Right ventricle myocardium superior (tissue), 1 donor: ENCODE measurements at regions not wholly inside any gene's neighbourhood (a gene's known extent, or its start where the extent isn't known, plus 50 kb on each side); places are given as distances from the start of the nearest gene placed in this dataset.

Experiments
- ATAC-seq: fragments of 200-7000 bp; cut with Tn5 transposase; one replicate; pipeline ENCODE4 v1.9.1; 2020; ENCODE audit warnings: mild to moderate bottlenecking; ENCODE audit not compliant: poor library complexity
- DNase-seq: peaks from one replicate; pipeline ENCODE4 v3.0.0-alpha.2; 2020
- intact Hi-C: fragments of 100-400 bp; cut with DNase I; formaldehyde crosslinking; loops from one replicate; pipeline ENCODE4 v1.11.2; 2022
- donor health status: DM: no; HTN: yes; CAD: no; lungs with severe emphysema.

DNA sequence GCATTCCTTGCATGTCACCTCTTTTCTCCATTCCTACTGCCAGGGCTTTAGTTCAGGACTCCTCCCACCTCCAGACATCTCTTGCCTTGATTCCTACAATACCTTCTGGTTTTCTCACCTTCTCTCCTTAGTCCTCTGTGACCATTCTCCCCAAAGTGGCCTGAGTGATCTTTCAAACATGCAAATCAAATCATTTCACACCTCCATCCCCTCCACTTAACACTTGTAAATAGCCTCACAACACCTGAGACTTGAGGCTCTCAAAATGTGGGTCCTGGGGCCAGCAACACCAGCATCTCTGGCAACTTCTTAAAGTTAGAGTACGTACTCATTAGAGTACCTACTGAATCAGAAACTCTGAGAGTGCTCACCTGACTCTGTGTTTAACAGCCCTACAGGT, 68.4 kb downstream of the RTL9 start:
- ATAC-seq (no peak), DNase-seq (no peak)
- intact Hi-C loops: no loop called here

DNA sequence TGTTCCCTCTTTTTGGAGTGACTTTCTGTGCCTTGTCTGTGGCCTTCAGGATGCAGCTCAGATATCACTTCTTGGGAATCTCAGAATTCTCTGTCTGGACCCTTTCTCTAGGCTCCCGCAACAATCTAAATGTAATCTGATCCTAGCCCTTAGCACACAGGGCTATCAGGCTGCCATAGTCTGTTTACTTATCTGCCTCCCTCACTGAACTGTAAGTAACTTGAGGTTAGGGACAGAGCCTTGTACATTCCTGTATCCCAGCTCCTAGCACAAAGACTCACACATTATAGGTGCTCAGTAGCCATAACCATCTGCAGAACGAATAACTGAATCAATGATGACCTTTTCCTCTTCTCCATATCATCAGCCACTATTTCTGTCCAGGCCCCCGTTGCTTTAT, 69.5 kb downstream of the RTL9 start:
- no peak for ATAC-seq
- intact Hi-C loops: no loop called here
- DNase-seq: no peak

DNA sequence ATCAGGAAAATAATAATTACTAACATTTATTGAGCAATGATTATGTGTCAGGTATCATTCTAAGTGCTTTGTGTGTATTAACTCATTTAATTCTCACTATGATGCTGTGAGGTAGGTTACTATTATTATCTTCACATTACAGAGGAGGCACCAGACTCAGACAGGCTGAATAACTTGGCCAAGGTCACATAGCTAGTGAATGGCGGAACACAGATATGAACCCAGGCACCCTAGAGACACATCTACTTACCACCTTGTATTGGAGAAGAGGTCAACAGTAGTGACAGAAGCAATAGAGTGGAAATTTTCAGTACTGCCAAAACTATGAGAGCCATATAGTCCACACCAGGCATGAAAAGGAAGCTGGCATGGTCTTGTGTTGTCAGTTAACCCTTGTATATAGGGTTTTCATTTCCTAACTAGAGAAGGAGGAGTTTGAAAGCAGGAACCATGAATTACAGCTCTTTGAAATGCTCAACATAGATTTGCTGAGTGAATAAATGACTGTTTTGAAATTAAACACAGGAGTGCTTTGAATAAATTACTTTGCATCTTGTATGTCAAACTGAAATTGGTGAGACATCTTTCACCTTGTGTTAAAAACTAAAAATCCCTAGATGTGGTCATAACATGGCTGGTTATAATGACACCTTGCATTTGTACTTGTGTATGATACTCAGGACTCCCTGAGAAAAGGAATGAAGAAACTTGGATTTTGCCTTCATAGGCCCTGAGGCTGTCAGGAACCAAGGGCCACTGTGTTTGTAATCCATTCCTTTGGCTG, 71.8 kb downstream of the RTL9 start:
- intact Hi-C loops: no loop called here
- DNase-seq (no peak), ATAC-seq (no peak)

DNA sequence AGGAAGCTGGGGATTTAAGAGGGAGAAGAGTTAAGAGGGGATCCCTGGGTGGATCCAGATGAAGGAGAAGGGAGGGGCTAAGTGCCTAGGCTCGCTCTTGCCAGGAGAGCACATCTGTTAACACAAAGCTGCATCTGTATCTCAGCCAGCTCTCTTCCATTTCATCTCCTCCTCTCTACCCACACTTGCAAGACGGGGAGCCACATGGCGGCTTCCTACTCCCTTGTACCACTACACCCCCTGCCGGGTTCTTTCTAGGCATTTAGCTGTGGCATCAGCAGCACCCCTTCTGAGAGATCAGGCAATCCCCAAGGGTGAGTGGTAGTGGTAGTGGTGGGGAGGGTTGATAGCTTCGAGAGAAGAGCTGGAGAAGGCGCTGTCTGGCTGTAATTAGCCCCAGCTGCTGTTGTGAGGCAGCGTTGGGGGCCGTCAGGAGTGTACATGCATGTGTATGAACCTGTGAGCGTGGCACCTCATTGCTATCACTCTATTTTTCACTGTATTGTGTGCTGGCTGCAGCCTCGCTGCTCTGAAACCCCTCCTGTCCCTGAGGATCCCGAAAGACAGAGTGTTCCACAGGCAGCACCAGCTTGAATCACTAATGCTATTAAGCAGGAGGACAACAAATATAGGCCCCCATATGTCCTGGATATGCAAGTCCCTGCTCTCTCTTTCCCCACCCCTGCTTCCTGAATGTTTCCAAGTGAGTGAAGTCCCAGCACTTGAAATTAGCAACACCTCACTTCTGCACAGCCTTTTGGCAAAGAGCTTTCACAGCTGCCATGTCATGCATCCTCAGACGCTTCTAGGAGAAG, 73.7 kb downstream of the RTL9 start:
- no peak for DNase-seq
- intact Hi-C loops: no loop called here
- ATAC-seq: no peak

DNA sequence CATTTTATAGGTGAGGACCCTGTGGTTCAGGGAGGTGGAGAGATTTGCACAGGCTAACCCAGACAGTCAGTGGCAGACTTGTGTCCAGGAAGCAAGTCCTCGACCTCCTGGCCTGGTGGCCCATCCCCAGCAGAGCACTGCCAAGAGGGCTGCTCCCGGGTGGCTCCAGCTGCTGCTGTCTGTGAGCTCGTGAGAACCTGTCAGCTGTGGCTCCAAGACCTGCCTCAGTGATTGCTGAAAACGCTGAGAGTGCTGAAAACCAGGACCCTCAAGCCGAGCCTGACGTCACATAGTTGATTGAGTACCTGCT, 74.2 kb downstream of the RTL9 start:
- no peak for ATAC-seq

DNA sequence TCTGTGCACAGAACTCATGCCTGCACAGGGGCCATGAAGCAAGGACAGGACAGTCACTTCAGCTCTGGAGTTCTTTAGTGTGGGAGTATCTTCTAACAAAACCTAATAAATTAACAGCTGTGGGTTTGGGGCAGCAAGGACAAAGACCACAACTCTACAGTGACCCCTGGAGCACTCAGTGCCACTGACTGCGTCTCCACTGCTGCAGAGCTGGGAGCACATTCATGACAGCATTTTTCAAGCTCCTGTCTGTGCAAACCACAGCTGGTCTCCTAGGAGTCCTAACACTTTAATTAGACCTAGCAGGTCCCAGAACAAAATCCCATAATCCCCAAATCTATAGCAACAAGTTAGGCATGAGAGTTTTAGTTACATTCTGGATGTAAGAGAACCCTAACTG, 76.5 kb downstream of the RTL9 start:
- no peak for DNase-seq
- intact Hi-C loops: no loop called here
- no peak for ATAC-seq

More for the DNA sequence above, 74.2 kb downstream of the RTL9 start:
- no peak for DNase-seq
- intact Hi-C loops: no loop called here

DNA sequence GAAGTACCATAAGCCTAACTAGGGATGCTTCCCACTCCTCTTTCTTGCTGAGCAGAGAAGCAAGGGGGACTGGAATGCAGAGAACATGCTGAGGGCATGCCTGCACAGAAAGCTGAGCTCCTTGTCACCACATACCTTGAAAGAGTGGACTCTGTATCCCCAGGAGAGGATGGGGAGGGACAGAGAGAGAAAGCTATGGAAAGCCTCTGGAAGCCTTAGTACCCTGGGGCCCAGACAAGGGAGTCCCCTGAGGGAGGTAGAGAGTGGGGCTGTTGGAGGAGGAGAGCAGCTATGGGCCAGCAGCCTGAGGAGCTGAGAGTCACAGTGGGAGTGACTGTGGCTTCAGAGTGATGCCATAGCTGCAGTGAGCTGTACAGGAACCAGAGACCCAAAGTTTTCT, 77.9 kb downstream of the RTL9 start:
- DNase-seq (no peak), ATAC-seq (no peak)
- intact Hi-C loops: no loop called here

DNA sequence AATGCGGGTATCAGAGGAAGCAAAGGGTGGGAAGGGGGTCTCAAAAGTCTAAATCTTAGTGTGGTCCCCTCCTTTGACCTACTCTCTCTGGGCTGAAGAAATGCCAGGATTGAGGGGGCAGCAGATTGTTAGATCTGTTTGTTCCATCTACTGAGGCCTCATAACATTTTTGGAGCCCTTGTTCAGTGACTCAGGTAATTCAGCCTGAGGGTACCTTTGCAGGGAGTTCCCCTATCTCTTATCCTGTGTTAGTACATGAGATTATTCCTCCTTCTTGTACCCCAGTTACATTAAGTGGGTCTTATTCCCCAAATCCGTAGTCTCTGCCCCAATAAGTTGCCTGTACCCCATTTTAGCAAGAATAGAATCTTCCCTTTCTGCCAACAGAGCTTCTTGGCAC, 79.0 kb downstream of the RTL9 start:
- ATAC-seq: no peak
- DNase-seq: no peak
- intact Hi-C loops: no loop called here

DNA sequence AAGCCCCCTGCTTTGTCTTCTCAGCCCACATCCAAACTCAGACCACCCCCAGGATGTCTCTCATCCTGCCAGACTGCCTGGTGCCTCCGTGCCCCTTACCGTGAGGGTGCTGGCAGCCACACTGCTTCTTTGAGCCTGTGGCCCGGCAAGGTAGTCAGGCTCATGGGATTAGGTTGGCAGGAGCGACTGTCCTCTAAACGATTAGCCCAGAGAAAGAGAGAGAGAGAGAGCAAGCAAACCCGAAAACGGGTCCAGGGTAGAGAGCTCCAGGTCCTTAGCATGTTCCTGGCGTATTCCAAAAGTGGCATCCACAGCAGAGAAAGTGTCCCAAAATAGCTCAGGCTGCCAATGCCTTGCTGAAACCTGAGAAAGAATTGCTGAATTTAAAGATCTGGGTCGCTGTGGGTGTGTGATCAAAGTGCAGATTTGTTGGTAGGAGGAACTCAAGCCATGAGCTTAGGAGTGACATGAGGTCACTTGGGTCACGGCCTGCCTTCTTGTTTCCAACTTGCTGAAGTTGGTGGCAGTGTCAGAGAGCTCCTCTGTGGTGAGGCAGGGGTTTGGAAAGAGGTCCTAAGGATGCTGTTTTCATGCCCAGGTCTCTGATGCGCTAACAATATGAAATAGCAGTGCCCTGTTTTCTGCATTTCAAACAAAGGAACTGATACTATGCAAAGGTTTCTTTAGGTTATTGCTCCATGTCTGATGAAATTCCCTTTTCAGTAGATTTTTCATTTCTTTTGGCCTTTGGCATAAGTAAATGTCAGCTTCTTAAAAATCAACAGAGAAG, 81.6 kb downstream of the RTL9 start:
- intact Hi-C loops: no loop called here
- ATAC-seq (no peak), DNase-seq (no peak)

DNA sequence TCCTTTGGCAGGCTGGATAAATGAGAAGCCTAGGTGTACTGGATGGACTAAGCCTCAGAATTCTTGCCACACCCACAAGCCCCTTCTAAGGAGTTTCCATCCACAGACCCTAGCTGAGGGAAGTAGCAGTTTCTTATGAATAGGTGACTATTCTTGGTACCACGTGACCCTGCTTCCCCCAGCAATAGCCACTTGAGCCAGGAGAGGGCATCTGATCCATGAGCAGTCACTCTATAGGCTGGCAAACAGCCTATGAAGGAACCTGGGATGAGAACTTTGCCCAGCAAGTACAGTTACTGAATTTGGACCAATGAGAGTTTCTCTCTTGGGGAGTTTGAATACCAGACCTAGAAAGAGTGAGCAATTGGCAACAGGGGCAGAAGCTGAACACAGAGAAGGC, 84.0 kb downstream of the RTL9 start:
- intact Hi-C loops: no loop called here
- no peak for DNase-seq
- ATAC-seq: no peak

DNA sequence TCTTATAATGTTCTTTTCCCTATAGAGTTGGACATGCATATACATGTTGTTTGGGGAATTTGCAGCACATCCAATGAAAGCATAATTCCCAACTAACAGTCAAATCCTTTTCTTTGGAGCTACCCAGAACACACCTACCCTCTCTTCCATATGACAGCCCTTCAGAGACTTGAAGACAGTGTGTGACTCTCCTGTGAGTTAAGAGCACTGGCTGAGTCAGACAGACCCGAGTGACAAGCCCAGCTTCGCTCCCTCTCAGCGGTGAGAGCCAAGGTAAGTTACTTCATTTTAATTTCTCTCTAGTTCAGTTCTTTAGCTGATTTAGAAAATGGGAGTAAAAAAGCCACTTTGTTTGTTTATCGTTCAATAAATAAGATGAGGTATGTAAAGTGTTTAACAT, 86.3 kb downstream of the RTL9 start:
- intact Hi-C loops: no loop called here
- DNase-seq (no peak), ATAC-seq (no peak)

DNA sequence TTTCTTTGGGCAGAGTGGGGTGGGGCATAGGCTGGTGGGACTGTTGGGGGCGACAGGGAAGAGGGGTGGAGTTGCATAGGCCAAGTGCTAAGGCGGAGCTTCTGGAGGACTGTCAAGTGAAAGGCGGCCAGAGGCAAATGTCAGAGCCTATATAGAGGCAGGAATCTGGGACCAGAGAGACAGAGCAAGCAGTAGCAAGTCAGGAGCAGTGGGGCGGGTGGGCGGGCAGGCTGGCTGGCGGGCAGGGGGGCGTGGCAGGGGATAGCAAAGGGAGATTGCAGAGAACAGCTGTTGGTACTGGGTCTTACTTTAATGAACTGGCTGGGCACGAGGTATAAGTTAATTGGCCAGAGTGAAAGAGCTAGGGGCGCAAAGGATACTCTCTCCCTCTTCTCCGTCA, 89.8 kb downstream of the RTL9 start:
- intact Hi-C loops: no loop called here
- DNase-seq (no peak), ATAC-seq (no peak)

DNA sequence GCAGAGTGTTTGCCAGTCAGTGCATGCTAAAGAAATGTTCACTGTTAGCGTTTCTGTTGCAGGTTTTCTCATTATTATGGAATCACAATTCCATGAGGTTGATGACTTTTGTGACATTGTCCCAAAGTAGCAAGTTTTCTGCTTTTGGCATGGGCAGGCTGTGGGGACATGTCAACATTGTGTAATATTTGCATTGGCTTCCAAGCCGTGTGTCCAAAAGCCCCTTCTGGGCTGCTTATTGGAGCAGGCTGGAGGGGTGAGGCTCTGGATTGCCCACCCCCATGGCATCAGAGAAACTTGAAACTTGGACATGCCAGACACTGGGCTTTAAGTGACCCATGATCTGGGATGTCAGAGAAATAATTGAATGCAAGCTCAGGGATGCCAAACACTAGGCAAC, 90.7 kb downstream of the RTL9 start:
- DNase-seq (no peak), ATAC-seq (no peak)
- intact Hi-C loops: no loop called here

DNA sequence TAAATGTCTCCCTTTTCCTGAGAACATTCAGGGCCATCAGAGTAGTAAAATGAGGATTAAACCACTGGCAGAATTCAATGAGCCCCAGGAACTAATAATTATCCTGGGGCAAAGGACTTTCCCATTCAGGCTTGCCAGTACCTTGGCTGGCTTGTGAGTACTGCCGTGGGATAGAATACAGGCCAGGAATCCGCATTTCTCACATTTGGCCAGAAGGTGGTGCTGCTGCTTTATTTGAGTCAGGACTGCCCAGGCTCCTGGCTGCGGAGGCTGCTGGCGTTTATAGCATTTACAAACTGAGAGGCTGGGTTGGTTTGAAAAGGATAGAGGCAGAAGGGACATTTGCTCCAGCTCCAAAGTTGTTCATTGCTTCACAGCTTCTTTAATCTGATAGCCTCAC, 91.4 kb downstream of the RTL9 start:
- ATAC-seq (peak; percentile 90), DNase-seq (peak; percentile 74)
- intact Hi-C loops: loop anchor here (5.0 to 10.0 kb wide), 2 partner anchors 397 to 995 kb away; no protein-coding TSS in a partner anchor

DNA sequence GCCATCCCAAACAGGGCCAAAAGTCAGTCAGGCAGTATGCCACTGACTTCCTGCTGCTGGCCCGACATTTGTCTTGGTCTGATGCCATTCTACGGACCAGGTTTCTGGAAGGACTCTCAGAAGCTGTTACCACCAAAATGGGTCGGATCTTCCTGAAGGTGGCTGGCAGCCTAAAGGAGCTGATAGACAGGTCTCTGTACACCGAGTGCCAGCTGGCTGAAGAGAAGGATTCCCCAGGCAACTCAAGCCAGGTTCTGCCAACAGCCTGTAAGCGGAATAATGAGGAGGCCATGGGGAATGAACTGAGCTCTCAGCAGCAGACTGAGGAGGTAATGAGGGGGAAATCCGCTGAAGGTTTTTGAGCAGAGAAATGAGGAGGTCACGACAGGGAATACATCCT, 95.7 kb downstream of the RTL9 start:
- intact Hi-C loops: loop anchor here (5.0 to 10.0 kb wide), 2 partner anchors 393 to 990 kb away; no protein-coding TSS in a partner anchor
- no peak for DNase-seq

DNA sequence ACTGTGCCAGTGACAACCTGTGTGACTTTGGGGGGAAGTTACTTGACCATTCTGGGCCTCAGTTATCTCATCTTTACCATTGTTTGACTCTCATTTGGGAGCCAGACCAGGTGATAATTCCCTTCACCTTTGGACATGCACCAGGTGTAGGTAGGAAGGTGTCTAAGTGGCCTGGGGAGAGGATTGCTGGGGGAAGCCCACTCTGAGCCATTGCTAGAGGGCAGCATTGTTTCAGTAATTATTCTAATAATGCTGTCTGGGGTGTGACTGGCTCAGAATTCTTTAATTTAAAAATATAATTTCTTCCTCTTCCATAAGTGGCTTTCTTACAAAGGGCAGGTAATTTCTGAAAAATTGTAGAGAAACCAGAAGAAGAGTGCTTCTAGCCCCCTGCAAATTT, 104.3 kb downstream of the RTL9 start:
- DNase-seq (no peak), ATAC-seq (no peak)
- intact Hi-C loops: no loop called here

More for the DNA sequence above, 95.7 kb downstream of the RTL9 start:
- peak; percentile 51 for ATAC-seq

DNA sequence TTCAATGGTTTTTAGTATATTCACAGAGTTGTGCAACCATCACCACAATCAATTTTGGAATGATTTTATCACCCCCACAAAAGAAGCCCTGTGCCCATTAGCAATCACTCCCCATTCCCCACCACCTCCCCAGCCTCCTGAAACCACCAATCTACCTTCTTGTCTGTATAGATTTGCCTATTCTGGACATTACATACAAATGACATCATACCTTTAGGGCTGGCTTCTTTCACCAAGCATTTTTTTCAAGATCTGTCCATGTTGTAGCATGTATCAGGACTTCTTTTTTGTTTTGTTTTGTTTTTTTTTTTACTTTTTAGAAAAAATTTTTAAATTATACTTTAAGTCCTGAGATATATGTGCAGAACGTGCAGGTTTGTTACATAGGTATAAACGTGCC, 108.1 kb downstream of the RTL9 start:
- DNase-seq (no peak), ATAC-seq (no peak)
- intact Hi-C loops: no loop called here

DNA sequence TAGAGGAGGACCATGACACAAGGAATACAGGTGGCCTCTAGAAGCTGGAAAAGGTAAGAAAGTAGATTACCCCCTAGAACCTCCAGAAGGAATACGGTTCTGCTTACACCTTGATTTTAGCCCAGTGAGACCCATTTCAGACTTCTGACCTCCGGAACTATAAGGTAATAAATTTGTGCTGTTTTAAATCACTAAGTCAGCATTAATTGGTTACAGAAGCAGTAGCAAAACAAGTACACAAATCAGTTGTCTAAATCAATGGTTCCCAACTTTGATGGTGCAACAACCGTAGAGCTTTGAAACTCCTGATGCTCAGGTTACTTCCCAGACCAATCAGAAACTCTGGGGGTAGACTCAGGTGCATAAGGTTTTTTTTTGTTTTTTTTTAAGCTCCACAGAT, 113.6 kb downstream of the RTL9 start:
- intact Hi-C loops: no loop called here
- DNase-seq: no peak
- no peak for ATAC-seq

DNA sequence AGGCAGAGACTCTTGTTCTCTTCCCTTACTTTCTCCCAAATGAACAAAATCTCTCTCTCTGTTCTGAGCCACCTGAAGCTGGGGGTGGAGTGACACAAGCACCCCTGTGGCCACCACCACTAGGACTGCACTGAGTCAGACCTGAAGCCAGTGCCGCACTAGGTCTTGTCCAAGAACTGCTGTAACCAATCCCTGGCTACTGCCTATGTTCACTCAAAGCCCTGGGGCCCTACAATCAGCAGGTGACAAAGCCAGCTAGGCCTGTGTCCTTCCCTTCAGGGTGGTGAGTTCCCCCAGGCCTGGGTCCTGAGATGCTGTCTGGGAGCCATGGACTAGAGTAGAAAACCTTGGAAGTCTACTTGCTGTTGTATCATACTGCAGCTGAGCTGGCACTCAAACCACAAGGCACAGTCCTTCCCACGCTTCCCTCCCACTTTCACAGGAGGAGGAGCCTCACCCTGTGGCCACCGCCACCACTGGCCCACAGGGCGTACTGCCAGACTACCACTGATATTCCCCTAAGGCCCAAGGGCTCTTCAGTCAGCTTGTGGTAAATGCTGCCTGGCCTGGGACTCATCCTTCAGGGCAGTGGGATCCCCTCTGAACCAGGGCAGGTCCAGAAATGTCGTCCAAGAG, 119.1 kb downstream of the RTL9 start:
- intact Hi-C loops: no loop called here
- ATAC-seq (no peak), DNase-seq (peak; percentile 25)
